ENCODE measurements at regions not wholly inside any gene's neighbourhood (a gene's known extent, or its start where the extent isn't known, plus 50 kb on each side); places are given as distances from the start of the nearest gene placed in this dataset.

- TF ChIP-seq CTCF (IDR thresholded peaks at IDR 0.05) (no peak), POLR2A (IDR thresholded peaks at IDR 0.05) (no peak)
These were observed 559.4 kb downstream of the PLPP3 start for GRCh38 chr1:56019922-56020321.
